Activated CD4-positive, alpha-beta T cell treated with anti-CD3 and anti-CD28 coated beads for 4 hours (primary cell): ENCODE measurements at regions not wholly inside any gene's neighbourhood (a gene's known extent, or its start where the extent isn't known, plus 50 kb on each side); places are given as distances from the start of the nearest gene placed in this dataset.

Source experiments
- DNase-seq, 2 donors: peaks; one replicate each; pipeline ENCODE4 v3.0.0-alpha.2; 2020

DNA sequence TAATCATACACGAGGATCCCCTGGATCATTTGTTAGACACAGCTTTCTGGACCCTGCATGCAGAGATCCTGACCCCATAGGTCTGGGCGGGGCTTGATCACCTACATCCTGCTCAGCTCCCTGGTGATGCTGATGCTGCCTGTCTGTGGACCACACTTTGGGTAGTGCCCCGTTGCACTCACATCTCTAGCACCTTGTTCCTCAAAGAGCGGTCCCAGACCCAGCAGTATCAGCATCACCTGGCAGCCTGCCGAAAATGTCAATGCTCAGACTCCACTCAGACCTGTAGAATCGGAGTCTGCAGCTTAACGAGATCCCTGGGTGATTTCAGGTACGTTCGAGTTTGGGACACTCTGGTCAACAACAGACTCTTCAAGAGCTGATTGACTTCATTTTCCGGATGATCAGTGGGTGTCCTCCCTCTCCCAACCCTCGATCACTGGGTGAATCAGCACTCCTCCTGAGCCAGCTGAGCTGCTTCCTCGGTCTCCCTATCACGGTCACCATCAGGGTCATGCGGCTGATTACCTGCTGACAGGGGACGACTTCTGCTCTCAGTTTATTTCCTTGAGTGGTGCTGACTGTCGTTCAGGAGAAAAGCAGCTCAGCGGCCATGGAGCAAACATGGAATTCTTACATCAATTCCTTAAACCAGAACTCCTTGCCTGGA is 150.6 kb upstream of the RAB12 start:
- DNase-seq = no peak

DNA sequence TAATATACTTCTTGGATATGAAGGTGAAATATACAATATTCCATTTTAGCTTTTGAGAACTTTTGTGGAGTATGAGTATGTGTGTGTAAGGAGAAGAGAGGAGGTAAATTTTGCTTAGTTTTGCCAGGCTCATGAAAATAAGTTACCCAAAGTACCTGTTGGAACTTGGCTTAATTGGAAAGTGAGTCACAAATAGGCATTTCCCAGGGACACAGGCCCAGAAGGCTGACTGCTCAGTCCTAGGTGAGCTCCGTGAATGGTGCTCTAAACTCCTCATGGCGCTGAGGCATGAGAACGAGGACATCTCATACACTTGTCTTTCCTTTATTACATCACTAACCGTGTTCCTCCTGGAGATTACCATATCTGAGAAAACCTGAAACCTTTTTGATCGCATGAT is 148.5 kb upstream of the RAB12 start:
- no peak for DNase-seq

DNA sequence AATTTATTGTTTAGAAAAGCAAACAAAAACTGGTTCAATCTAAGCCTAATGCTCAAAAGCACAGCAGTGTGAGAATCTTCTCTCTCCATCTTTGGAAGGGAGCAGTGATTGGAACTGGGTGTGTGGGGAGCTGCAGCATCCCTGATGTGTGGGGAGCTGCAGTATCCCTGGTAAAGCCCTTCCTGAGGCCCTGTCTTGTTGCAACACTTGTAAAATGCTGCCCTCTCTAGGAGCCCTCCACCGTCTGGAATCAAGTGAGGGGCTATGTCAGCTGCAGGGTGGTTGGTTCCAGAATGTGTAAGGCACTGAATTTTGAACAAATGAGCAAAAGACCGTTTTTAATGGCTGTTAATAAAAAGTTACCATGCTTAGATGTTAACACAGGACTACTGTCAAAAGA is 147.7 kb upstream of the RAB12 start:
- DNase-seq = no peak

DNA sequence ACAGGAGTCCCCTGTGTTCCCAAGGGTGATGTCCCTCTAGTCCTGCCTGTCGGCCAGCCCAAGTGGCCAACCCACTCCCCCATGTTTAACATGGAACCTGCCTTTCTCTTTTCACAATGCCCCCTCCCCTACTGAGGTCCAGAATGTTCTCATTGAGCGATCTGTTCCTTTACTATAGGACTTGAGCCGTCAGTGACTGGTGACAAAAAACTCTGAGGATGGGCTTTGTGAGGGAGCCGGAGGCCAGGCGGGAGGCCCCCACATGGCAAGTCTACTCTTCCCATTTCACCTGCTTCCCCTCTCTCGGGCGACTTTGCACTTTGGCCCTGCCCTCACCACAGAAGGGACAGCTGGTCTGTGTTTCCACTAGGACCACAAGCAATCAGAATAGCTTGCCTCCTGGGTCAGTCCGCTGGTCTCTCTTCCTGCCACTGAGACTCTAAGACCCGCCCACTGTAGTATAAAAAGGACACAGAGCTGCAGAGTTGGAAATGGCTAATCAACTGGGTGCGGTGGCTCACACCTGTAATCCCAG is 146.5 kb upstream of the RAB12 start:
- no peak for DNase-seq

DNA sequence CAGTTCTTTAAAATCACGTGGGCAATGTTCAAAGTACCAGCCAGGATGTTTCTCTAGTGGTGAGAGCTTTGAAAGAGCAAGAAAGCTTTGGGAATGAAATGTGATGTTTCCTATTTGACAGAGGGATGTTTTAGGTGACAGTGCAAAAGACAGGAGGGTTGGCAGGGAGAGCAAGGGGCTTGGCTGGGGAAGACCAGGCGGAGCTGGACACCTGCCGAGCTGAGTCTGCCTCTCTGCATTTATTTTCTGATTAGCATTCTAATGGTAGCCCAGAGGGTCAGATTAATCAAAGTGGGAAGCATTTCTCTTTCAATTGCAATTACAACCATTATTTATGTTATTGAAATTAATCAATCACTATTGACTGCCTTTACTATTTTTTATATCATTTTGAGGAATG is 145.4 kb upstream of the RAB12 start:
- DNase-seq = no peak

DNA sequence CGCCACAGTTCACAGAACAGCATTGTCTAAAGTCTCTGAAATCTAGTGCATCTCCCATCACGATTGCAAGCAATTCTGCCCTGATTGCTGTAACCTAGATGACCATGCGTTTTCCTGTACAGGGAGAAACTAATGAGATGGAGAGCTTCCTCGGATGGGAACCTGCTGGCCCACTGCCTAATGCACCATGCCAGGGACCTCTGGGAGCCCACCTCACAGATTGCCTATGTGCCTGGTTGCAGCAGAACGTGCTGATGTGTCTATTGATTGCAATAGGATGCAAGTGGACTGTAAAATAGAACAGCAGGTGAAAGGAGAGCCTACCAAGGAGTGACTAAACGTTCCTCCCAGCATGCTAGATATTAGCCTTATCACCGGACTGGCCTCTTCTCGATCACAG is 141.0 kb upstream of the RAB12 start:
- DNase-seq = no peak

DNA sequence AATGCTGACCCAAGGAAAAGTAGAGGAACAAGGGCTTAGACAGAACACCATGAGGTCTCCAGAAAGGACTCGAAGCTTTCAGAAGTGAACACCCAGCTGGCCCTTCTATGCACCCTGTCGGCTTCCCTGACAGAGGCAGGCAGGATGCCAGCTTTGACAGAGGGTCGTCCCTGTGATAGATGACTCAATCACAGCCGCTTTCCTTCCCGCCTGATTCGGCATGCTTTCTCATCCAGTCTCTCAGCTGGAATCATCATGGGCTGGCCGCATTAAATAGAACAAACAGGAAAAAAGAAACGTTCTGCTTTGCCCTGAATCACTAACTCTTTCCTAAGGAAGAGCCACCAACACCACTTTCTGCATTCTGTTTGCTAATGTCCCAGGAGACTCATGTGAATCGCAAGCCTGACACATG is 140.3 kb upstream of the RAB12 start:
- DNase-seq = no peak

DNA sequence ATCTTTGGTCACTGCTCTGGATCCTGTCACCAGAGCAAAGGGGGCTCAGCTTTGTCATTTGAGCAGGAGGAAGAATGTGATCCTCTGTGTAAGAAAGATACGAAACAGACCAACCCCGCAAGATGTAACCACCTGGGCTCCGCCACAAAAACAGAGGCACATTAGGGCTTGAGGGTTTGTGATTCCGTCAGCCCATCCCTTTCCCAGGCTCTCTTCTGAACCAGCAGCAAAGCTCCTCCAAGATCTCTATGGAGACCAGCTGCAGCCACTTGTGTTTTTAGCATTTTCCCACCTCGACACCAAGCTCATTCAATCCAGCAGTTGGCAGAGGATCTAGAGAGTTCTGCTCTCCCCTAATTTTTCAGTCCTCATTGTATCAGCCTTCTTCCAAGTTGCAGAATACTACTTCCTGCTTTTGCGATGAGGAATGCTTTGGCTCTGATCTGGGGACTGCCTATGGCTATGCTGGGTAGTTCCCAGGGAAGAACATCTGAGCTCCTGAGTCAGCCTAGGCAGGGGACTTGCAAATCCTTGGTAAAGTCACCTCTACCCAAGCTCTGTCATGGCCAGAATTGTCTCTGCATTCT is 139.6 kb upstream of the RAB12 start:
- DNase-seq = no peak

DNA sequence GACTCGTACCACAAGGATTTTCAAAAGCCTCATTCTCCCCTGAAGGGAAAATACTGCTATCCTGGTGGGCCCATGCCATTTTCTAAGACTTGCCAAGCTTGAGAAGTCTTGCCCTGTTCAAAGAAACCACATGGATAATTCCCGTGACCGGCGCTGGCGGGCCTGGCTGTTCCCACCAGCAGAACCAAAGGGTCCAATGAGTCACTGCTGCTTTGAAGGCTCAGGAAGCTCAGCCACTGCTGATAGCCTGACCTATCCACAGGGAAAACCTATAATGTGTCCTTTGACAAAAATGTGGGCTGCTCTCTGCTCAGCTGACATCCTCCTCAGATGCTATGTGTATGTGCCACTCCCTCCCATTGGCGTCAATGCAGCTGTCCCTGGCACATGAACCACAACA is 137.9 kb upstream of the RAB12 start:
- no peak for DNase-seq

DNA sequence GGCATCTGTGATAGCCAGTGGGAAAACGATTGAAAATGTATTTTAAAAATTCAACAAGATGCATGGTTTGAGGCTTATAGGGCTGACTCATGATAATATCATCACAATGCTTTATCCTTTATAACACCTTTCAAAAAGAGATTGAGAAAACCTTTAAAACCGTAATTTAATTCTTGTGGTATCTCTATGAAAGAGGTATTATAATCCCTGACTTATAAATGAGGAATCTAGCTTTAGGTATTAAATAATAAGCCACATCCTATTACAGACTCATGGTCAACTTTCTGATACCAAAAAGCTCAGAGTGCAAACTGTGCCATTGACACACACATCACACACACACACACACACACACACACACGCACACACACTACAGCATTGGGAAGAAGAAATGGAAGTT is 134.6 kb upstream of the RAB12 start:
- DNase-seq = no peak

DNA sequence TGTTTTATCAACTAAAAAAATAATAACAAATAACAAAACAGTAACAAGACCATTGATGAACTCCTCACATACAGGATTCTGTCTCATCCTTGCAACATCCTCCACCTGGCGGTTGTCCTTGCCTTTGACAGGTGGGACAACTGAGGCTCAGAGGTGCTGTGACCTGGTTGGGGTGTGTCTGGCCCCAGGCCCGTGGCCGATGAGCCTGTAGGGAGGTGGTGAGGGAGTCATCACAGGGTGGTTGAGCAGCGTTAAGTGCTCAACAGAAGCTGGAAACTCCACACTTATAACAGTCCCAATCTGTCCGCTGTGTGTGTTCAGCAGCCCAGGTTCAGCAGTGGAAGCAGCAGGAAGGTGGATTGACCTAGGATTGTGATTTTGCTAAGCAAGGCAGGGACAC is 131.6 kb upstream of the RAB12 start:
- no peak for DNase-seq

DNA sequence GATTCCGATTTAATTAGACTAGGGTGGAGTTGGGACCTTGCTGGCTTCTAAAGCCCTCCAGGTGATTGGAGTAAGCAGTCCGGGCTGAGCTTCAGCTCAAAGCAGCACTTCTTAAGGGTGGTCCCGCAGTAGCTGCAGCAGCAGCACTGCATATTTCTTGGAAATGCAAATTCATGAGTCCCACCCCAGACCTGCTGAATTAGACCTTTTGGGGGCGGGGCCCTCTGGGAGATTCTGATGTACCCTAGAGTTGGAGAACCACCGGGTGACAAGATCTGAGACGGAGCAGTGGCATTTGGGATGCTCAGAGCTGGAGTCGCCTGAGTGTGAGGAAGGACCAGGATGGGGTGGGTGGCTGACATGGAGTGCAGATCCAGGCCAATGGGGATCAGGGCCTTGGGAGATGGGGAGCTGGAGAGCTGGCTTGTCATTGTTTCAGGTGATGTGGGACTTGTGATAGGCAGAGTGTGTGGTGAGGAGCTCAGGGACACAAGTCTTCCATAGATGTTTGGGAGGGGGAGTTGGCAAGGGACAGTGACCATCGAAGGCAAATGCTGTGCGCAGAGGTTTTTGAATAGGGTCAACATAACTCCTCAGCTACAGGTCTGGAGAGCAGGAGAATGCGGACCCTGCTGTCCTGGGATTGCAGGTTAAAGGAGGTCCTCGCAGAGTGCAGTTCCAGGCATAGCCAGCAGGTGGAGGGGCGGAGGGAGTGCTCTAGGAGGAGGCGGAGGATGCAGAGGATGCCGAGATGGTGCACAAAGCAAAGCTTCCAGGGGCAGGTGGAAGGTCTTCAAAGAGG is 130.9 kb upstream of the RAB12 start:
- DNase-seq = peak in 1 of 2 donors; percentile 39

DNA sequence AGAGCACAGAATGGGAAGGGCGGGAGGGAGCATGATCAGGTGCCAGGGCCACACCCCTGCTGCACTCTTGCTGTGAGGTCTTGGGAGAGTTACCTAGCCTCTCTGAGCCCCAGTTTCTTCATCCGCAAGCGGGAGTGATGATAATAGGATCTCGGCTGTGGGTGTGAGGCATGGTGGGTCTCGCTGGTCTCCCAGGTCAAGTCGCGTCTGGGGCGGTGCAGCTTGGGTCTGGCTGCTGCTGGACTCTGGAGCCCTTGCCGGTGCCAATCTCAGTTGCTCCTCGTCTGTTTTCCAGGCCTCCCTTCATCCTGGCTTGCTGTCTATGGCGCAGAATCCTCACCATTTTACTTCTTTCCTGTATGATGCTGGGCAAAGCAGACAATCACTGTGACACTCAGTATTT is 130.3 kb upstream of the RAB12 start:
- no peak for DNase-seq

DNA sequence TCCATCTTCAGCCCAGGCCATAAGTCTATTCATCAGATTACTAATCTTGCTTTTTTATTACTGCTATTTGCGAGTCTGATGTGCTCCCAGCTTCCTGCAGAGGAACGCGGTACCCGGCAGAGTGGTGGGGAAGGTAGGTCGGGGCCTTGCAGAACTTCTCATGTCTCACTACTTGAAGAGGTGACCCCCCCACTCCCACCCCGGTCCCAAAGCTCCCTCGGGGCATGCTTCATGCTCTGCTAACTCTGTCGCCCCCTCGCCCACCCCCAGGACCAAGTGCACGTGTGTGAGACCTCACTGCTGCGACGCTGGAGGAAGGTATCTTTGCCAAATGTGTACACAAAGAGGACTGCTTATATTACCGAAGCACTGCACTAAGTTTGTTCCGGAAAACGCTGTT is 129.4 kb upstream of the RAB12 start:
- DNase-seq = no peak

DNA sequence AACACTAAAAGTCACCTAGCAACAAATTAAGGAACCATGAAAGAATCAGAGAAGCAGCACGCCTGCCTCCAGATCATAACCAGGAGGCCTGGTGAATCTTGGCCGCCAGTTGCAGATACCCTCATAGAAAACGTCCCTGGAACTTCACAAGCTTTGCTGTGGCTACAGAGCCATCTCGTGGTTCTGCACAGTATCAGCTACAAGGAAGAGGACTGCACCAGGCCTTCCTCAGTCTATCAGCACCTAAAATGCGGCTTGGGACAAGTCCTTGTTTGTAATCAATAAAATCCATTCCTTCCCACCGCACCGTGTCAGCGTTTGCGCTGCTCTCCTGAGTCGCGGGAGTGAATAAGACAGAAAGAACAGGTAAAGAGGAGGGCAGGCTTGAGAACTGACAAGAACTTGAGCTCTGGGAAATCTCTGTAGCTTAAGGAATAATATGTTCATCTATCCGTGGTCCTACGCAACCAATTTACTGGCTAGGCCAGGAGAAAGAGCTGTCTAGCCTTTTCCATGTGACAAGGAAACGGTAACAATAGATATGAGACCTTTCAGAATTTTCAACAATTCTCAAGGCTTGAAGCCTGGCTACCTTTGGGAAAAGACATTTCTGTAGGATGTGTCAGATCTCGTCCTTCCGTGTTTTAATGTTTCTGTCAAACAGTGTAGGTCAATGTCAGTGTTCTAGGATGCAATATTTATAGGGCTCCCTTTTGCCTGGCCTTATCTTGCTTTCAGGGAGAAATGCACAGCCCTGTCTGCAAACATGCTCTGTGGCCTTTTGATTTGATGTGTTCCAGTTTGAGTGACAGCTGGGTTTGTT is 128.5 kb upstream of the RAB12 start:
- no peak for DNase-seq

DNA sequence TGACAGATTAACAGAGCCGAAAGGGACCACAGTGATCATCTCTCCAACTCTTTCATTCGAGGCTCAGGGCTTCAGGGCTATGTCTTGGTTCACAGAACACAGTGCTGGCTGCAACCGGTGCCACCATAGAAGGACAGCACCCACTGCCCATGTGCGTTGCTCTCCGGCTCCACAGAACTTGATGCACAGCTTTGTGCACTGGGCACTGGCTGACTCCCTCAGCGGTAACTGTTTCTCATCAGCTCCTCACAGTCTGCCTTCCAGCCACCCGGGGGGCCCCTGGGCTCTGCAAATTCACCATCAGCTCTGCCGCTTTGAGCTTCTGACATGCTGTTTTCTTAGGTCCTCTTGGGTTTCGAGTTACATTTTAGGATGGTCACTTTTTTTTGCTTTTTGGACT is 124.3 kb upstream of the RAB12 start:
- DNase-seq = no peak

DNA sequence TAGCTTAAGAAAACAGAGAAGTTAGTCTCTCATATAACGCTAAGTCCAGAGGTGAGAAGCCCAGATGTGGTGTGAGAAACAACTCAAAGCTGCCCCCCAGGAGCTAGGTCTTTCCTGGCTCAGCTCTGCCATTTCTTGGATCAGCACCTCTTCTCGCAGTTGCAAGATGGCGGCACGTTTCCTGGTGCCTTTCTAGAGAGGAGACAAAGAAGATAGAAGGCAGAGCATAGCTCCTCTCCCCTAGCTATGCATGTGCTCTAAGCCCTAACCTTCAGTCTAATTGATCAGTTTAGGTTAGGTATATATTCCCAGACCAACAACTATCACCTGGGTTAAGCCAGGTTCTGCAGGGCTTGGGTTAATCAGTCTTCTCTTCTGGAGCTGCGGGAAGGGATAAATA is 119.5 kb upstream of the RAB12 start:
- no peak for DNase-seq

DNA sequence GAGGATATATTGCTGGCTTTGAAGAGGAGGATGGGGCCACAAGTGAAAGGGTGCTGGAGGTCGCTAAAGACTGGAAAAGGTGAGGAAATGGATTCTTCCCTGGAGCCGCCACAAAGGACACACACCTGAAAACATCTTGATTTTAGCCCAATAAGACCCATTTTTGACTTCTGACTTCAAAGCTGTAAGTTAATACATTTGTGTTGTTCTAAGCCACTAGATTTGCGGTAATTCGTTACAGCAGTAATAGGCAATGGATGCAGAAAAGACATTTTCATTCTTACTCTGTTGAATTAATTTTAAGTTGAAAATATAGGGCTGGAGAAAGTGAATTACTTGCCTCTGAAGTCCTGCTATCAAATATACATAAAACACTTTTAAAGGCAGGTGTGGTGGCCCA is 117.7 kb upstream of the RAB12 start:
- no peak for DNase-seq

DNA sequence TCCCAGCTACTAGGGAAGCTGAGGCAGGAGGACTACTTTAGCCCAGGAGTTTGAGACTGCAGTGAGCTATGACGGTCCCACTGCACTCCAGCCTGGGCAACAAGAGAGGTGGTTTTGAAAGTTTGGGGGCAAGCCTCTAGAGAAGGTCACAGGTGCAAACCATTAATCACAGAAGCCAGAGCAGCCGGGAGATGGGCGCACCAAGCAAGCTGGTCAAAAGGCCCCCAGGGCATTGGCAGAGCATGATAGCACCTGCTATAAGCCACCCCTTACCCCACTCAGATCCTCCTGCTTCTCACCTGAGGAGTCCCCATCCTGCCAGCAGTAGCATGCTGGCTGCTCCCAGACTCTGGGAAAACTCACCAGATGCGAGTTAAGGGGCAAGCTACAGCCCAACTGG is 116.1 kb upstream of the RAB12 start:
- no peak for DNase-seq

DNA sequence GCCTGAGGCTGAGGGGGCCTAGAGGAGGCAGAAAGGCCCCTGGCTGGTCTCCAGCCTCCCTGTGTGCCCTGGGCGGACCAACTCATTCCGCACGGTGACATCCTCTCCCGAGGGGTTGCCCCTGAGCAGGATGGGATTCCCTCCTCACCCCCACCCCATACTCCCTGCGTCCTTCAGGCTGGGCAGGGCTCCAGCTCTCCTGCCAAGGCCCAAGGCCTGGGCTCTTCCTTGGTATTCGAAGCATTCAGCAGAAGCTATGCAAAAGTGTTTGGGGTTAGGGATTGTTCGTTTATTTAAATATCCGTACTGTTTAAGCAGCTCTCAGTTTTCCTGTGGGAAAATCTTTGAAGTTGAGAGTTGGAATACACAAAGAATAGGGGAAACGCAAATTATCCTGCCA is 113.1 kb upstream of the RAB12 start:
- DNase-seq = no peak

DNA sequence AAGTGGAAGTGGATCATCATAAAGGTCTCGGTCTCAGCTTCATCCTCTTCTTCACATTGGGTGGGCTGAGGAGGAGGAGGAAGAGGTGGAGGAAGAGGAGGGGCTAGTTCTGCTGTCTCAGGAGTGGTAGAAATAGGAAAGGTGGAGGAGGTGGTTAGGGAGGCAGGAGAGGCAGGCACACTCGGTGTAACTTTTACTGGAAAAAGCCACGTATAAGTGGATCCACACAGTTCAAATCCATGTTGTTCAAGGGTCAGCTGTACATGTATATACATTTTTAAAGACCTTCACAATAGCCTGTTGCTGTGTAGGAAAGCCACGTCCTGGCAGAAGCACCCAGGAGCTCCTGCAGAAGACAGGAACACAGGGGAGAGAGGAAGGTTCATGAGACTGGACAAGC is 110.3 kb upstream of the RAB12 start:
- DNase-seq = no peak

DNA sequence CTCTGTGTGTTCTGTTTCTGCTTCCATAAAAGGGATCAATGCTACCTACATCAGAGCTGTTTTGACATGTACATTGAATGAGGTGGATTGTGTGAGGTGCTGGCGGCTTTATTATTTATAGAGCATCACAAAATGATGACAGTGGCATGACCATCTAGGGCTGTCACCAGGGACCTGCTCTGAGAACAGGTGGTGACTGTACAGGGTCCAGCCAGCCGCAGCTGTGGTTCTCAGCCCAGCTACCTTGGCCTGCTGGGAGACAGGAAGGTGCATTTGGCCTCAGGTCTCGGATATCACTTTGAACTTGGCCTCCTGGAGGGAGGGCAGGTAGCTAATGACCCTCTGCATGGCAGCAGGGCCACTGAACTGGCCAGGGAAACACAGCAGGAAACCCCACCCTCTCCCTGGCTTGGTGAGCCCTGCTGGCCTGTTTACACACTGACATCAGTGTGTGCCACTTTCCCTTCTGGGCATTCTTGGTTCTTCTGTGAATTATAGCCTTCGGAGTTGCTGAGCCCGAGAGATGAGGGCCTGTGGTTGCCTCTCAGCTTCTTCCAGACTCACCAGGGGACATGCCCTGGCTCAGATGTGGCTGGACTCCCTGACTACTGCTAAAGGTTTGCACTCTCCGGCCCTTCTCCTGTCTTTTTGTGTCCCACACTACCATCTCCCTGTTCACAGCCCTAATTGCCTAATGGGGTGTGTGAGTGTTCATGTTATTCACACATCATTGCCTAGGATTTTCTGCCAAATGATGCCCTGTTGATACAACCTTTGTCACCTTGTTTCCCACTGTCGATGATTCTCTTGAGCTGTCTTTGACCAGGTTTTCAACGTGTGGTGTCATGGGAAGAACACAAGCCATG is 109.2 kb upstream of the RAB12 start:
- no peak for DNase-seq
